GM18499 (cell line): ENCODE measurements at regions not wholly inside any gene's neighbourhood (a gene's known extent, or its start where the extent isn't known, plus 50 kb on each side); places are given as distances from the start of the nearest gene placed in this dataset.
"Not testable (repeated sequence)": the region's sequence is repeated elsewhere in the genome, so short reads cannot be mapped to it uniquely, and the experiment has no call there.

Source experiments
- ATAC-seq: cut with Tn5 transposase; IDR thresholded peaks from one replicate; pipeline ENCODE4 v1.9.1; 2021; ENCODE audit warnings: moderate number of reproducible peaks; ENCODE audit not compliant: insufficient read depth, unreplicated experiment

DNA sequence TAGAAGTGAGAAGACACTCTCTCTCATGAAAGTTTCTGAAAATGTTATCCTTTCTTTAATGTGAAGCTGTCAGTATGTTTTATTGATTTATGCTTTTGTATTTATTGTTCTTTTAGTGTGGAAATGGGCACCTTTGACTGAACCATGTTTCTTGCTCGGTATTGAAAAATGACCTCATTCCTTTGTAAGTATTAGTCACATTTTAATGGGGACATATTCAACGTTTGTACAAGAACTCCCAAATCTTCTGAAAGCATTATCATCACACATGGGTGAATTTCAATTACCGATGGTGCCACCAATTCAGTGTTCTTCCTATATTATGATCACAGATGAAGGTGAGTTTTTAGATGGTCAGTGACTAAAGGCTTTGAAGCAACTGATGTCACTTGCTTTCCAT, 371.8 kb upstream of the GCFC2 start:
- no peak for ATAC-seq

DNA sequence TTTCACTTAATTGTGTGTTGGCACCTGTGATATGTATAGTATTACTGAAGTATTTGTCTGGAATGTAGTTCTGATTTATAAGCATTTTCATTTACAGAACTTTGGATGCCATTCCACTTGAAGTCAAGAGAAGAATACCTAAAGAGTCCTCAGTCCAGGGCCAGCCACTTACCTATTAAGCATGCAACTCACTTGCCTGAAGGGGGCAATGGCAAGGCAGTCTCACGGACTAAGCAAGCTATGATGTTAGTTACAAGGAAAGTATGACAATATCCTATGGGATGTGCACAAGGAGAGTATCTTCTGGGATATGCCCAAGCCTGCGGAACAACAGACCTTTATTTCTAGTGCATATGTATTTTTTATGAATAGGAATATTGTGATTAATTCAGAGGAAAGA, 369.4 kb upstream of the GCFC2 start:
- ATAC-seq = no peak

DNA sequence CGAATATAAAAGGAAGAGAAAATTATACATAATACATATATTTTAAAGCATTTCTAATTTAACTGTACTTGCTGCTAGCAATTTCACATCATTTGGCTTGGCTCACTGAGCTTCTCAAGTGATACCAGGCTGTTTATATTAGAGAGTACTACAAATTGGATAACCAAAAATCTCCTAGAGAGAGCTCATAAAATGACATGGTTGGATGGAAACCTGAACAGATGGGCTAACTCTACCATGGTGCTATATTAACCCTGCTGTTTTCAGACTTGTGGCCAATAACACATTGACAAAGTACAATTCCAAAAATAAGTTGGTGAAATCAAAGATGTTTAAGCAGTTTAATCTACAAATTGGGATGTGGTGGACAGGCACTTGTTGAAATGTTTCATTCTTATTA, 364.4 kb upstream of the GCFC2 start:
- no peak for ATAC-seq

DNA sequence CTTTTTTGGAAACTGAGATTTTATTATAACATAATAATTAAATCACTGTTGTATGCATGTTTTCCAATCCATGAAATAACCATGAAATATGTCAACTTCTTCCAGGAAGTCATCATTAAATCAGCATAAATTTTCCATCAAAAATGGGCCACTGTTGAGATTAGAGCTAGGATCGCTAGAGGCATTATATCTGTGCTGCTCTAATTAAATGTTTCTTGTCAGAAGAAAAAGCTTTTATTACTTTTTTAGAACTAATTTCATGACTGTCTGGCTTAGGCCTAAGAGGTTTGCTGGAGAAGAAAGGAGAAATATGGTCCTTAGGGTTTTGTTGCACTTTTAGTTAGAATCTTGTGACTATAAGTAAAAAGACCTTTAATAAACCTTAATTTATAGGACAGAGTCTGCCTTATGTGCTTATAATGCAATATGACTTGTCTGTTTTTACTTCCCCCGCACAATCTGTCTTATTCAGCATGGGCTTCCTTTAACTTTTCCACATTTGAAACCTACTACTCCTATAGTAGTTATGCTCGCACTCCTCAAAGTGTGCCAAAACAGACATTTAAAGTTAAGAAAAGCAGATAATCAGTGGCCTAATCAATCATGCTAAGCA, 363.4 kb upstream of the GCFC2 start:
- no peak for ATAC-seq

DNA sequence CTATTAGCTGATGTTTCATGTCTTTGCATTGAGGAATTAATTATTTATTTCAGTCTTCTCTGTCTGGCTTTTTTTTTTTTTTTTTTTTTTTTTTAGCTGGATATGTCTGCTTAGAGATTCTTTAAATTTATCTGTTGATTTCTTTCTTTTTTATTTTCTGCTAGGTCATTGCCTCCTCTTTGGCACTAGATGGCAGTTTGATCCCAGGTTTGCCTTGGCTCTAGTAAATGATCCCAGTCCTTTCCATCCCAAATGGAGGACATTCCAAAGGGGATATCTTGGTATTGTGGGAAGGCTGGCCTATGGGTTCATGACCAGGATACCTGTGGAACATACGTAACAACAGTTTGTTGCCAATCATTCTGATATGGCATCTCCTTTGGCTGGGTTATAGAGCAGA, 339.5 kb upstream of the GCFC2 start:
- ATAC-seq = no peak

DNA sequence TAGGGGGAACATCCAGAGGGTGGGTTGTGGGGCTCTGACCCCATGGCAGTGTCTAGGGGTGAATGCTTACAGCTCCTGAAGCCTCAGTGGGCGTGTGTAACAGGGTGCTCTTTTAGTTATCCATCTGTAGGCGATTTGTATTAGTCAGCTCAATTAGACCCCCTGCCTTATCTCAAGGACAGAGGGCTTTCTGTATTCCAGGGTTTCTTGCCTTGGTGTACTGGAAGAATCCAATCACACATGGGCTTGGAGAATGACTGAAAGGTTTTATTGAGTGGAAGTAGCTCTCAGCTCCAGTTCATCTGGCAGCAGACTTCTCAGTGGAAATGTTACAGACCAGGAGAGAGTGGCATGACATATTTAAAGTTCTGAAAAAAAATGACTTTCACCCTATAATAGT, 334.0 kb upstream of the GCFC2 start:
- no peak for ATAC-seq

DNA sequence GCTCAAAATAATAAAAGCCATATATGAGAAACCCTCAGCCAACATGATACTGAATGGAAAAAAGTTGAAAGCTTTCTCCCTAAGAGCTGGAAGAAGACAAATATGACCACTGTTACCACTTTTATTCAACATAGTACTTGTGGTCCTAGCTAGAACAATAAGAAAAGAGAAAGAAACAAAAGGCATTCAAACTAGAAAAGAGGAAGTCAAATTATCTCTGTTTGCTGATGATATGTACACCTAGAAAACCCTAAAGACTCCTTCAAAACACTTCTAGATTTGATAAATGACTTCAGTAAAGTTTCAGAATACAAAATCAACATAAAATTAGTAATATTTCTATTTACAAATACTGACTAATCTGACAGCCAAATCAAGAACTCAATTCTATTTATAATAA, 328.8 kb upstream of the GCFC2 start:
- no peak for ATAC-seq

DNA sequence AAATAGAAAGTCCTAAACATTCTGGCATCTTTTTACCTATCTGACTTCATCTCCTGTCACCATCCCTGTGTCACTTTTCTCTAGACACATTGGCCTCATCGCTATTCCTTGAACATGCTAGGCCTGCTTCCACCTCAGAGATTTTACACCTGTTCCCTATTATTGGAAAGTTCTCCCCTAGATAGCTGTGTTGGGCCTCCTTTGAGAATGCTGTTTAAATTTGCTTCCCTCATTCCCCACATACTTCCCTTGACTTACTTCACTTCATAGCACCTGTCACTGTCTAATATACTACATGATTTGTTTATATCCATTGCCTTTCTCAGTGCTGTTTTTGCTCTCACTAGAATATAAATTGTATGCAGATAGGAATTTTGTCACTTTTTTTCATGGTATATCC, 317.0 kb upstream of the GCFC2 start:
- no peak for ATAC-seq

DNA sequence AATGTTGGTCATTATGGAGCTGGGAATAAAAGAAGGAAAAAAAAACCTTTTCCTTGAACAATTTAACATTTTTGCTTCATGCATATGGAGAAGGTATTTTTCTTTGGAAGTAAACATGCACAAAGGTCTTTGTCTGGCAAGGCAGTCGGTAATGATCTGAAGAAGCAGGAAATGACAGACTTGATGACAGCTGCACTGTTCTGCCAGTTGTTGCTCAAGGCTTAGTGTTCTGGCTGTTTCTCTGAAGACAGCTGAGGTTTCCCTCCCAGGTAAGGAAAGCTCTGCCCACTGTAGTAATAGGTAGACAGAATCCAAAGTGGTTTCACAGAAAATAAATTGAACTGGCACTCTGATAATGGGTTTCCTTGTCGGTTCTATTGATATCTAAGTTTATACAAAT, 308.4 kb upstream of the GCFC2 start:
- no peak for ATAC-seq

DNA sequence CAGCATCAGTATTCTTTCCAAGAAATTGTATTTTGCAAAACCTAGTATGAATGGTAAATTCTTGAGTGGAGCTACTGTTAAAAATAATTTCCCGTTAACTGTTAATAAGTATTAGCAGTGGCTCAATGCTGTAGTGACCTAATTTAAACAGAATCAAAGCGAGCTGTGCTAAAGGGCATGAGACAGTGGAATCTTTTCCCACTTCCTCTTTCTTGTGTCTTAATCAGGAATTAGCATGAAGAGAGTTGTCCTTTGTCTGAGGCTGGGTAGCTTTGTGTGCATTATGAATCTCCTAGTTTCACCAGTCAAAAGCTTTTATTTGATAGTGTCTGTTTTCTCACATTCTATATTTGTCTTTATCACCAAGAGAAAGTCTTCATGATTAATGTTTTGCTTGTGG, 298.8 kb upstream of the GCFC2 start:
- ATAC-seq = no peak

DNA sequence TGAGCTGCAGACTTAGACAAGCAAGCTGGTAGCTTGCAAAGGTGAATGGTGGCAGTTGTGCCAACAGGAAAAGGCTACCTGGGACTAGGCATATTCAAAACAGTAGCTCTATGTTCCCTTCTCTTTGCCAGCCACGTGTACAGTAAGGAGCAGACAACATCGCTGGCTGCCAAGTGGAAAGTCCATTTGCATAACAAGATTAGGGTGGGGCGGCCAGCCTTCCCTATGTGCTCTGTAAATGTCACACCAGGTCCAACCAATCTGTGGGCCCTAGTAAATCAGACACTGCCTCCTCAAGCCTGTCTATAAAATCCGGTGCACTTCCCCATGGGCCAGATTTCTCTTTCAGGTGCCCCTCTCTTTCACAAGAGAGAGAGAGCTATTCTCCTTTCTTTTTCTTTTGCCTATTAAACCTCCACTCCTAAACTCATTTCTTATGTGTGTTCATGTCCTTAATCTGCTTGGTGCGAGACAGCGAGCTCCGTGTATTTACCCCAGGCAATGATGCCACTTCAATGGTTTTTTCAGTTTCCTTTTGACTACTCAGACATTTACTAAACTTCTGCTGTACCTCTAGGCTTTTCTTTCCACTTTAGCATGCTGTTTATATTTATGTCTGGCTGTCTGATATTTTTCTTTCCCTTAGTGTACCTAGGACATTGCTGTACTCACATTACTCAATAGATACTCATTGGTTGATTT, 297.4 kb upstream of the GCFC2 start:
- peak; percentile 68 for ATAC-seq

DNA sequence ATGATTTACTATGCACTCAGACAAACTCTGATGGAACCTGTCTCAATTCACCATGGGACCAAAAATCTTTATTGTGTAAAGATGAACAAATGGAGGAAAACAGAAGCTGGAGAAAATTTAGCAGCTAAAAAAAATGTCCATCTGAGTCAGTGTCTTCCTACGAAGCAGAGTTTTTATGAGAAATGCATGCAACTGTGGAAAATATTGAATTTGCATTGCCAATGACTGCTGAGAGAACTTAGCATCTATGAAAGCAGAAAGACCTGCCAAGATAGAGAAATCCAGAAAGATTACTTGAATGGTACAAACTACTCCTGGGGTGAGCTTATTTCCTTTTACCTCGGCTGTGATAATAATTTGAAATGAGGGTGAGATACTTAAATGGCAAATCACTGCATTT, 289.7 kb upstream of the GCFC2 start:
- ATAC-seq = no peak

DNA sequence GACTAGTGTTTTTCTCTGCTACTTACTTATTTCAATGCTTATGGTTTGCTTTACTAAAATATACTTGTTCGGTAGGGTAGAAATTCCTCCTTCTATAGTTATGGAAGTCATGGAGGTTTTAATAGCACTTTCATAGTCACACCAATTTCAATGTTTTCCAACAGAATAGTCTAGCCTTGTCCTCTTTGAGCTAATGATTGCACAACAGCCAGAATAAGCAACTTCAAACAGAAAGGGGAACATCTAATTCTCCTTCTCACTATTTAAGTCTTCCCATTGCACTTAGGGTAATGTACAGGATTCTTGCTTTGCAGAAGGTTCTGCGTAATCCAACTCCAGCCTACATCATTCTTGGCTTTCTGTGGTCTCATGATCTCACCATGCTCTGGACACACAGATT, 287.7 kb upstream of the GCFC2 start:
- ATAC-seq = no peak

DNA sequence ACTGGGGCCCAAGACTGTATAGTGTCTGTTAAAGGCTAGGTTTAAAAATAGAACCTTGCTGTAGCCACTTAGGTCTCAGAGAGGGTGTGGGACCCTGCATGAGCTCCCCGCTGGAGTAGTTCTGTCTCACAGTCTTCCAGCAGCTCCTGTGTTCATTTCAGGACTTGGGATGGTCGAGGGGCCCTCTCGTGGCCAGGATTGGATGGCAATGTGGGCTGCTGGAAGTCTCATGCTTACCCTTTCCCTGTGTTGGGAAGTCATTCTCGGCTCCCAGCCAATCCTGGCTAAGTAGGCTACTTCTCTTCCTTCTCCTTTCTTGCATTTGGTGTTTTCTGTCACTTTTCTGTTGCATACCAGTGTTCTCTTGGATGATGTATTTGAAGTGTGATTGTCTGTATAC, 284.0 kb upstream of the GCFC2 start:
- ATAC-seq = no peak

DNA sequence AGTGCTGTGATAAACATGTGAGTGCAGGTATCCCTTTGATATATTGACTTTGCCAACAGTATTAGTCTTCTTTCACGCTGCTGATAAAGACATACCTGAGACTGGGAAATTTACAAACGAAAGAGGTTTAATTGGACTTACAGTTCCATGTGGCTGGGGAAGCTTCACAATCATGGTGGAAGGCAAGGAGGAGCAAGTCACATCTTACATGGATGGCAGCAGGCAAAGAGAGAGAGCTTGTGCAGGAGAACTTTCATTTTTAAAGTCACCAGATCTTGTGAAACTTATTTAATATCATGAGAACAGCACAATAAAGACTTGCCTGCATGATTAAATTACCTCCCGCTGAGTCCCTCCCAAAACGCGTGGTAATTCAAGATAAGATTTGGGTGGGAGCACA, 277.9 kb upstream of the GCFC2 start:
- ATAC-seq = not testable (repeated sequence)

DNA sequence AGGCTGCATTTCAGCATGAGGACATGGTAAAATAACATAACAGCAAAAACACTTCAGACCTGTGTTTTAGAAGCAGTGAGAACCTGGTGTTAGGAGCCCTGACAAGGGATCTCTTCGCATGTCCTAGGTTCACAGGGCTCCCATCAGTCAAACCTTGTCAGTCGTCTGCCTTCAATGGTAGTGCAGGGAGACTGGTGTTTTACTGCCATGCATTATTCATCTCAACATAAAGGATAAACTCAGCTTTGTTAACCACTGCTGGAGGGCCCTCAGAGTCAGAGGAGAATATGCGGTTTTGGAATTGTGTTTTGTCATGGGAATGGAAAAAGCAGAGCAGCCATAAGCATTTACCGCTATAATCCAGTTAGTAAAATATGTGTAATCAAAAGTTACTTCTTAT, 275.9 kb upstream of the GCFC2 start:
- no peak for ATAC-seq

DNA sequence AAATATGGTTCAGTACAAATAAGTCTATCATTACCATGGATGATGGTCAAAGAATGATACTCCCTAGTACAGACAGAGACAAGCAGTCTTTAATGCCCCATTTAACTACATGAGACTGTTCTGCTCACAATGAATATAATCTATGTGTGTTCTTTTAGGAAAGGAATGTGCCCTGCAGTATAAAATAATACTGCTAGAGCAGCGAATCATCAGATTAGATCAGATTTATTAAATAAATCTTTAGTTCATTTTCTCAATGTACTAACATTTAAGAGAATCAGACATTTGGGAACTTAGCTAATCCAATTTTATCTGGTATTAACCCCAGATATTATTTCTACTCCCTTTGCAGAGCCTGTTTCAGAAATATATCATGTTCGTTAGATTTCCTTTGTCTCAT, 272.0 kb upstream of the GCFC2 start:
- no peak for ATAC-seq

DNA sequence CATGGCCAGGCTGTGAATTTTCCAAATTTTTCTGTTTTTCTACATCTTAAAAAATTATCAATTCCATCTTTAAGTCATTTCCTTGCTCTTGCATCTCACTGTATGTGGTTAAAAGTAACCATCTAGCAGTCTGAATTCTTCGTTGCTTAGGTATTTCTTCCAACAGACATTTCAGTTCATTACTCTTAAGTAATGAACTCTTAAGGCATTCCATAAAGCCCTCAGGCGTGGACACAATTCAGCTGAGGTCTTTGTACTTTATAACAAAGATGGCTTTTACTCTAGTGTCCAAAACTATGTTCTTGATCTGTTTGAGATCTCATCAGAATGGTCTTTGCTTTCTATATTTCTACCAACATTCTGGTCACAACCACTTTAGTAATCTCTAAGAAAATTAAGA, 253.9 kb upstream of the GCFC2 start:
- ATAC-seq = no peak

DNA sequence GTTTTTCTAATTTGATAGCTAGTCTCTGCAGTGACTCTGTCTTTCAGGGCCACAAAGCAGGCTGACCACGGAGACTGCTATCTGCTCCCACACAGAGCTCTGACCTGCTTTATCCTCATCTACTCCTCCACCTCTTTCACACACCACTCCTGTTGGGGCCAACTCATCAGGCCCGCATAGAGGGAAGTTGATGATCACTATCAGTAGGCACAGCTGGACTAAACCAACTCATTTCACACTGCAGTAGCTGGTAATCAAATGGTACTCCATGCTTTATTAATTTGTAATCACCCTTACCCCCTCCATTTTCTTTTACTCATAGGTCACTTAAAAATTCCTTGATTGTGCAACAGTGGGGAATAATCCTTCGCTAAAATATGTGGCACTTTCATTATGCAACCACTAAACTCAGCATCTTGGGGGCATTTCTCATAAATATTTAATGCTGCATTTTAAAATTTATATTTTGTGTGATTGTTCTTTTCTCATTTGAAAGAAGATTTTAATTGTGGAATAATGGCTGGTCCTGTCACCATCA, 249.8 kb upstream of the GCFC2 start:
- no peak for ATAC-seq

DNA sequence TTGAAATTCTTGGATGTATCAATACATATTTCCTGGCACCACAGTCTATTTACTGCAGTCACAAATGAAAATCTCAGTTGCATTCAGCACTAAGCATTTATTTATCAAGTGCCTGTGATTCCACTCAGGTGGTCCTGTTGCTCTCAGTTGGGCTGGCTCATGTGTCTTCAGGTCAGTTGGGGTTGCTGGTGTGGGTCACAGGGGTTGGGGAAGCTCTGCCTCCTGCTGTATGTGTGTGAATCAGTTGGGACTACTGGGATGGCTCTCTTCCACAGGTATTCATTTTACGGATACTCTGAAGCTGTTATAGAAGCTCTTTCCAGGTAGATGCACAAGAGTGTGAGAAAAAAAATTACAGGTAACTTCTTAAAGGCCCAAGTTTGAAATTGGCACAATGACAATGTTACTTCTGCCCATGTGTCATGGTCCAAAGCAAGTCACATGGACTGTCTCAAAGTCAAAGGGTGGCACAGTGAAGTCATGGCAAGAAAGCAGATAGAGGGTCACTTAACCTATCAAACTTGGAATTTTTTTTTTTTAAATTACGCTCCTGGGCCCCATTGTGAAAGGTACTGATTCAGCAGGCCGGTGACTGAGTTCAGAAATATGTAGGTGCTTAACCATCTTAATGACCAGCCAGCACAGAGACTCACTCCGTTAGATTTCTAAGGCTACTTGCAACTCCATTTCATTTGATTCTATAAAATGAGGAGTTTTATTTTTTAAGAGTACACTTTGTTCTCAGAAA, 249.2 kb upstream of the GCFC2 start:
- ATAC-seq = no peak

DNA sequence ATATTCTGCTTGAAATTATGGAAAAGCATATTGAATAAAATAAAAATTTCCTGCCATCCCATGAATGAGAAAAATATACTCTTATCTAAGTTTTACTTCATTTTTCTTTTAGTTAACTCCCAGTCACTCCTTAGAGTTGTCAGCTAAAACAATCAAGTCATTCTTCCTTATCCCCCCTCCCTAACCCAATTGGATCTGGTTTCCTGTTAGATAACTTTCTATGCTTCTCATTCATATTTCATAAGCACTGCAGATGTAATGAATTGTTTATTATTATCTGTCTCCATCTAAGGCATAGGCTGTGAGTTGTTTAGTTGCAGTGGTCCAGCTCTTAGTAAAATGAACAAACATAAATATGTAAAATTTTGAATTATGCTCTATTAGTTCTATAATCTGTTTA, 244.0 kb upstream of the GCFC2 start:
- no peak for ATAC-seq

DNA sequence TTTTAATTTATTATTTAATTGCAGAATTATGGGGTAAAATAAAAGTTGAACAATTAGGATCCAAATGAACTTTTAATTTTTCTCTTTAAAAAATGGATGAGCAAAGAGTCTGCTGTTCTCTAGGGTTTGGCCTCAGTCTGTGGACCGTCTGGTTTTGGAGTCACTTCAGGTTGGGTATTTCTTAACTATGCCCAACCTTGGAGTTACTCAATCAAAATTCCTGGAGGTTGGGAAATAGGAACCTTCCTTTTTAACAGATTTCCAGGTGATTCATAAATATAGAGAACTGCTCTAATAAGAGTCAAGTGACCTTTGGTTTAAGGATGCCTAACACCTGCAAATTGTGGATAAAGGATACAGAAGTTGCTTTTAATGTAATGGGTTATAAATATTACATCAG, 241.5 kb upstream of the GCFC2 start:
- ATAC-seq = no peak
